SK-N-MC (cell line): ENCODE measurements at regions not wholly inside any gene's neighbourhood (a gene's known extent, or its start where the extent isn't known, plus 50 kb on each side); places are given as distances from the start of the nearest gene placed in this dataset.

ENCODE experiments used
- EZH2 ChIP-seq: fragments of 200-600 bp; sonication (generic); IDR thresholded peaks from one replicate; pipeline ENCODE4 v1.6.1; 2017; ENCODE audit warnings: antibody characterized with exemption
- POLR2AphosphoS5 ChIP-seq: IDR thresholded peaks from 2 replicates; pipeline ENCODE4 v1.6.1; 2012; ENCODE audit warnings: mild to moderate bottlenecking, low read depth, low read length, borderline replicate concordance

DNA sequence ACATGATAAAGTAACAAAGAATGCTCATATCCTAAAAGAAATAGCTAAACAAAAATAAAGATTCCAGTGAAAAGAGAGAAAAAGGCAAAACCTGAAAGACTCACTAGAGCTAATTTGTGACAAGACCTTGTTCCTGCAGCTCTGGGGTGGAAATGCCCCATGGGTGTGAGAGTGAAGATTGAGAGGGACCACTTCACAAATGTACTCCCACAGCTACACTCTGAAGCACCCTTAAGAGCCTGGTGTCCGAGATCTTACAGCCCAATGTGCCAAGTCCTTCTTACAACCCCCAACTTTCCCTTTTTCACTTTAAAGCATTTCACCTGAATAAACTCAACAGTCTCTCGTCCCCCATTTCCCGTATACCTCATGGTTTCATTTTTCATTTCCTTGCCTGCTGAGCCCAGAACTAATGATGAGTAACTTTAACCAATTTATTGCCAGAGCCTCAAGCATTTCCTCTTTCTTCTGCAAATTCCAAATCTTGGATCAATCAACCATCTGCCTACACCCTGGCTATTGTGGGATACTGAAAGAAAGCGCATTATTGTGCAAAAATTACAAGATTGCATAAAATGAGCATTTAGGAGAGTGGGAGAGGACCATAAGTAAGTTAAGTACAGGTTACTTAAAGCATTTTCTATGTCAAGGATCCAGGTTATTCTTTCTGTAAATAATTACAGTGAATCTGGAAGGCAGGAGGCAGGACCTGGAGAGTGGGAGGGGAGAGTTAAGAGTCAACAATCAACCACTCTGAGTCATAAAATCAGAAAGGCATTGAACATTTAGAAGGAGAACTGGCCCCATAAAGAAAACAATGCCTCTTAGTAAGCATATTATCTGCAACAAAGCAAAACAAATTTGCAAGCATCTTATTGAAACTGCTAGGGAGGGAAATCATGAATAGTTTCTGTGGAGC, 804.4 kb upstream of the CELF4 start:
- TF ChIP-seq EZH2 (no peak), POLR2AphosphoS5 (no peak)
